ENCODE measurements at regions not wholly inside any gene's neighbourhood (a gene's known extent, or its start where the extent isn't known, plus 50 kb on each side); places are given as distances from the start of the nearest gene placed in this dataset.
"Not testable (repeated sequence)": the region's sequence is repeated elsewhere in the genome, so short reads cannot be mapped to it uniquely, and the experiment has no call there.

- not testable (repeated sequence) for TF ChIP-seq CTCF, POLR2A (IDR thresholded peaks at IDR 0.05)
Measured at GRCh38 chr4:130038540-130038939, 942.6 kb downstream of the C4orf33 start.
